ENCODE measurements at regions not wholly inside any gene's neighbourhood (a gene's known extent, or its start where the extent isn't known, plus 50 kb on each side); places are given as distances from the start of the nearest gene placed in this dataset. TPM values are rescaled to one million over a fixed set of nuclear protein-coding genes. Genes with fewer than 3 reads are reported as not detected.

- Histone ChIP-seq H3K4me1 (ENCODE audit: insufficient read depth) (peaks cover 2% of the 10 kb centered on the region), H3K27me3 (no peaks in the 10 kb centered on the region), H3K4me3 (no peak overlapping the region), H3K36me3 (no peaks in the 10 kb centered on the region), H3K9me3 (no peaks in the 10 kb centered on the region), H3K27ac (no peak overlapping the region)
- intact Hi-C loops (cut with DNase I): no loop called here
- WGBS, 3 donors: 48 to 68% (median 66%) methylated on average over 3 of the region's 3 CpGs
- TF ChIP-seq POLR2A (IDR thresholded peaks at IDR 0.05): no peak
- TF ChIP-seq, protein P1, sequence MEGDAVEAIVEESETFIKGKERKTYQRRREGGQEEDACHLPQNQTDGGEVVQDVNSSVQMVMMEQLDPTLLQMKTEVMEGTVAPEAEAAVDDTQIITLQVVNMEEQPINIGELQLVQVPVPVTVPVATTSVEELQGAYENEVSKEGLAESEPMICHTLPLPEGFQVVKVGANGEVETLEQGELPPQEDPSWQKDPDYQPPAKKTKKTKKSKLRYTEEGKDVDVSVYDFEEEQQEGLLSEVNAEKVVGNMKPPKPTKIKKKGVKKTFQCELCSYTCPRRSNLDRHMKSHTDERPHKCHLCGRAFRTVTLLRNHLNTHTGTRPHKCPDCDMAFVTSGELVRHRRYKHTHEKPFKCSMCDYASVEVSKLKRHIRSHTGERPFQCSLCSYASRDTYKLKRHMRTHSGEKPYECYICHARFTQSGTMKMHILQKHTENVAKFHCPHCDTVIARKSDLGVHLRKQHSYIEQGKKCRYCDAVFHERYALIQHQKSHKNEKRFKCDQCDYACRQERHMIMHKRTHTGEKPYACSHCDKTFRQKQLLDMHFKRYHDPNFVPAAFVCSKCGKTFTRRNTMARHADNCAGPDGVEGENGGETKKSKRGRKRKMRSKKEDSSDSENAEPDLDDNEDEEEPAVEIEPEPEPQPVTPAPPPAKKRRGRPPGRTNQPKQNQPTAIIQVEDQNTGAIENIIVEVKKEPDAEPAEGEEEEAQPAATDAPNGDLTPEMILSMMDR (IDR thresholded peaks at IDR 0.05): no peak
- TF ChIP-seq EP300 (IDR thresholded peaks at IDR 0.05): no peak
- no peak for DNase-seq
Measured at GRCh38 chr11:10401256-10401655, 53.8 kb upstream of the AMPD3 start.

DNA sequence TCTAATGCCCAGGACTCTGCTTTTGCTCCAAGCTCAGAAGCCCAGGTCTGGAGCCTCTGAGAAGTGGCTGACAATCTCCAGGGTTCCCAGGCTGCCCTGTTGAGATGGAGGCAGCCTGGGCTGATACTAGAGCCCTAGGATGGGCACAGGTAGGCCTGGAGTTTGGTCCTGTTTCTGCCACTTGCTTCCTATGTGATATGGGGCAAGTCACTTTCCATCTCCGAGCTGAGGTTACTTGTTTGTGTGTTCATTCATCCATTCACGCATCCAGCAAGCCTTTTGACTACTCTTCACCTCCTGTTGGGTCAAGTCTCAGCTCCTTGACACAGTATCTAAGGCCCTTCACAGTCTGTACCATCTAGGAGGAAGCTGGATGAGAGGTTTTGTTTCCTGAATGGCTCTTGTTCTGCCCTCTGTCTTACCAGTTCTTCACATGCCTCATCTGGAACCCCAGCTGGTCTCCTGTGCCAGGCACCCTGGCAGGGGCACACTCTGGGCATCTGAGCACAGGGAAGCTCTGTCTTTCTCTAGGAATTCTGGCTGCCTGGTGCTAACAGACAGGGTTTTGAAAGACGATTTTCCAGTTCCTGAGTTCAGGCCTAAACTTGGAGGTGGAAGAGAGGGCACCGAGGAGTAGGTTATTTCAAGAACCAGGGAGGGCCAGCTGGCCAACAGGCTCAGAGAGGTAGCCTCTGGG is 53.2 kb upstream of the AMPD3 start:
- 94 to 97% (median 96%) methylated on average over 4 of the region's 4 CpGs for WGBS, 3 donors
- H3K27ac ChIP-seq: no peak overlapping the region
- intact Hi-C loops (cut with DNase I): no loop called here

More for the DNA sequence above, 53.2 kb upstream of the AMPD3 start:
- TF ChIP-seq, protein P1 (IDR thresholded peaks at IDR 0.05): no peak
- TF ChIP-seq POLR2A (IDR thresholded peaks at IDR 0.05) (no peak), EP300 (IDR thresholded peaks at IDR 0.05) (no peak)
- Histone ChIP-seq H3K36me3 (no peaks in the 10 kb centered on the region), H3K9me3 (no peaks in the 10 kb centered on the region), H3K4me3 (no peak overlapping the region), H3K4me1 (ENCODE audit: insufficient read depth) (peaks cover 2% of the 10 kb centered on the region), H3K27me3 (no peaks in the 10 kb centered on the region)
- no peak for DNase-seq

Small RNA genes in the stretch of these regions (small RNA-seq; reads per million reads assigned to genes)
- not detected for gene RNU6ATAC33P
